ENCODE measurements at regions not wholly inside any gene's neighbourhood (a gene's known extent, or its start where the extent isn't known, plus 50 kb on each side); places are given as distances from the start of the nearest gene placed in this dataset.

DNA sequence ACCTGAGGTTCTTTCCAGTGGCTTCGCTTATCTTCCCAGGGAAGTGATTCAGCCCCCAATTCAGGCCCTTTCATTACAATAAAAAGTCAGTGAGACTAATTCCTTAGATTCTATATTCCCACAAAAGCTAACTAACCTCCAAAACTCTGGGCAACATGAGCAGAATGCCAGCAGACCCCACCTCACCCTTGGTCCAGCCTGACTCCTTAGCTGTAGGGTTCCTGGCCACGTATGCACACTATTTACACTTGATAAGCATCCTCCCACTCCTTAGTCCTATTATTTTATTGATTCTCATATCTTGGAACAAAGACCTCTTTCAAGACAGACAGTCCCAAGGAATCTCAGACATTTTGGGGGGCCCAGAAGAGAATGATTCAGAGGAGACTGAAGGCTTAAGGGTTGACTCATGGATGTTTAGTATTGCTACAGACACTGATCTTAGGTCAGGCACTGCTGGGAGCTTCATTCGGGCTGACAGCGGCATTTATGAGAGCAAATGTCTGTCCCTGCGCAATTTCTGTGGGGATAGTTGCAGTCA lies 162.6 kb upstream of the GDF10 start:
- no peak for TF ChIP-seq CTCF (conservative IDR thresholded peaks at IDR 0.05)
- no peak for TF ChIP-seq EZH2 (IDR thresholded peaks at IDR 0.05; ENCODE audit: low read depth)
